T-helper 17 cell (primary cell): ENCODE measurements at regions not wholly inside any gene's neighbourhood (a gene's known extent, or its start where the extent isn't known, plus 50 kb on each side); places are given as distances from the start of the nearest gene placed in this dataset.

ENCODE experiments used
- ATAC-seq: fragments of 150-1000 bp; cut with Tn5 transposase; 2 replicates; pipeline ENCODE4 v1.10.0; 2021; ENCODE audit warnings: mild to moderate bottlenecking, moderate library complexity
- DNase-seq, 3 donors: peaks; one replicate each; pipeline versions ENCODE4 v3.0.0 to v3.0.0-alpha.2; 2020 to 2021
- H3K9me3 ChIP-seq: one replicate; pipeline ENCODE4 v1.7.0; 2013; ENCODE audit warnings: low read length, mild to moderate bottlenecking; ENCODE audit not compliant: control insufficient read depth, poor library complexity, severe bottlenecking
- H3K27ac Mint-ChIP-seq: one replicate; pipeline ENCODE4 v1.8.0; 2022; ENCODE audit warnings: mild to moderate bottlenecking, moderate library complexity, mixed read lengths
- H3K27me3 Mint-ChIP-seq: one replicate; pipeline ENCODE4 v1.8.0; 2022; ENCODE audit warnings: mixed read lengths
- H3K36me3 Mint-ChIP-seq: one replicate; pipeline ENCODE4 v1.8.0; 2022; ENCODE audit warnings: low read depth, mixed read lengths
- H3K4me1 Mint-ChIP-seq: one replicate; pipeline ENCODE4 v1.8.0; 2022; ENCODE audit warnings: mild to moderate bottlenecking, mixed read lengths
- H3K4me3 Mint-ChIP-seq: one replicate; pipeline ENCODE4 v1.8.0; 2022; ENCODE audit warnings: mild to moderate bottlenecking, moderate library complexity, mixed read lengths

DNA sequence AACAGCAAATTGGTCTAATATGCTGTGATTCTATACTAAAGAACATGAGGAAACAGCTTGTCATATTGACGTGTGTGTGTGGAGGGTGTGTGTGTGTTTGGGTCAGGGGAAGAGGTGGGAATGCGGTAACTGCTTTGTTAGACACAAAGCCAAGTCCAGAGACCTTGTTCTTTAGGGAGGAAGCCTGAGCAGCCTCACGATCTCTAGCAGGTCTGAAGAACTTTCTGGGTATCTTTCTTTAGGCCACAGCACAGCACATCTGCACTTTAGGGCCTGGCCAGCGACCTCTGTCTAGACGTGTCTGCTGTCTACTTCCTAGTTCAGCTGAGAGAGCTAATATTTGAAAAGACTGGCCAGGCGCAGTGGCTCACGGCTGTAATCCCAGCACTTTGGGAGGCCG is 220.0 kb upstream of the TPRG1 start:
- DNase-seq (no peak), ATAC-seq (no peak)
- Mint-ChIP-seq H3K4me1 (peaks cover 6% of the 10 kb centered on the region), H3K27me3 (peaks cover 27% of the 10 kb centered on the region), H3K27ac (peak overlapping the region; percentile 11), H3K4me3 (no peak overlapping the region), H3K36me3 (peaks cover 6% of the 10 kb centered on the region)
- no peaks in the 10 kb centered on the region for H3K9me3 ChIP-seq

DNA sequence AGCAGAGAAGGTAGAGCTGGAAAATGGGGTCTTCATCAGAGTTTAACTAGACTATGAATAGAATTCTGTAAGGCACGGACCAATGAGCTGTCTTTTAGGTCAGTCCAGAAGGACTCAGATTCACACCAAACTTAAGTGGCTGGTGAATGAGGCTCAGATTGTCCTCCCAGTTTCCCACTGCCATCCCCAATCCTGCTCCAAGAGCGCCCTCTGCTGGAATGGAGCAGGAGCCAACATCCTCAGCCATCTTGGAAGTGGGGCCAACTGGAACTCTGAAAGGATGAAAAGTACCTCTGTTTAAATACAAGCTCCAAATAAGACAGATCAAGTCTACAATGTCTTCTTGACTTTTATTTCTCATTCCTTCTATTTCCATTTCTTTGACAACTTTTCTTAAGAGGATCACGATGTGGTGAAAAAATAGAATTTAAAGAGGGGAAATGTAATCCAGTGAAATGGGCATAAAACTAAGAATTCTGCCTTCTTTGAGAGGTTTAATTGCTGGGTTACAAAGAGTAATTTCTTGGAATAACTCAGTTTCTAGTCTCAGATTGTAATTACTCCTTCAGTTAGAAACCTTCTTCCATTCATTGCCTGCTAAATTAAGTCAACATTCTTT is 217.1 kb upstream of the TPRG1 start:
- ATAC-seq (peak; percentile 89), DNase-seq (peak; percentile 35 to 76 (median 35))
- H3K27ac Mint-ChIP-seq = no peak overlapping the region
- H3K27me3 Mint-ChIP-seq = peaks cover 14% of the 10 kb centered on the region
- H3K36me3 Mint-ChIP-seq = no peaks in the 10 kb centered on the region
- H3K9me3 ChIP-seq = no peaks in the 10 kb centered on the region
- no peak overlapping the region for H3K4me3 Mint-ChIP-seq
- no peaks in the 10 kb centered on the region for H3K4me1 Mint-ChIP-seq

DNA sequence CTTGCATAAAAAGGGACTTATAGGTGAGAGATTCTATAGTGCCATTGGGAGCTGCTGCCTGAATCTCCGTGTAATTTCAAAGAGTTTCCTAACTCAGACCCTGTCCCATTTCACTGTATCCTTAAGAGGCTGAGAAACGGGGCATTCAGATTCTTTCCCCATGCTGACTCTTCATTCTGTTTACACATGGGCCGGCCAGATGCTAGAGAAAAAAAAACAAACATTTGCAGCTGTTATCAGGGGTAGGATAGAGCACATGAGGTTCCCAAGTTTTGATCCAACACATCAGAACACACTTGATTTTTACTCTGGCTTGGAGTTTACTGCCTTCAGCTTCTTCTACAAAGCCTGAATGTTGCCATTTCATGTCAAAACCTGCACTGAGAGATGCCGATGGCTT is 215.9 kb upstream of the TPRG1 start:
- Mint-ChIP-seq H3K4me1 (no peaks in the 10 kb centered on the region), H3K27me3 (peaks cover 8% of the 10 kb centered on the region), H3K4me3 (no peak overlapping the region), H3K27ac (no peak overlapping the region), H3K36me3 (no peaks in the 10 kb centered on the region)
- no peaks in the 10 kb centered on the region for H3K9me3 ChIP-seq
- DNase-seq (no peak), ATAC-seq (no peak)

DNA sequence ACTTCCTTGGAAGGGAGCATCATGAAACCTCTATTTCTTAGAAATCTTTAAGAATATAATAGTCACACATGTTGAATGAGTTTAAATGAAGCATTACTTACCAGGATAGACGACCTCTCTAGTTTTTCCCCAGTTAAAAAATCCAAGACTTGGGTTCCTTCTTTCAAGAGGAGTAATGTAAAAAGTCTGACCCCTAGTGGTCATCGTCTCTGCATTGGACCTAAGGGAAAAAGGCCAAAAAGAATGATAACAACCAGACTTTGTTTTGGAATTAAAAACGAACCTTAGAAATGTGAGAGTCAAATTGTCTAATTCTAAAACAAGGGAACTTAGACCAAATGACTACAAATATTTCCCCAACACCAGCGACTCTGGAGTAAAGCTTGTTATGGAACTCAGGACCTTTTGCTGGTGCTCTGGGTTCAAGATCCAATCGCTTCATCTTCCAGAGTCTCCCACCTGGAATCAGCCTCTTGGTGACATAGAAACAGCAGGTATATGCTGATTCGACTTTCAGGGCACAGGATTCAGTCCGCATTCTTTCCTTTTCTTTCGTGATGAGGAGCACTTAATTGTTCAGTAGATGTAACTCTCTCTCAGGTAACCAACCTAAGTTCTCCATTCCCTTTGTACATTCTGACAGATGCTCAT is 214.8 kb upstream of the TPRG1 start:
- ATAC-seq (no peak), DNase-seq (no peak)
- no peaks in the 10 kb centered on the region for H3K9me3 ChIP-seq
- H3K4me3 Mint-ChIP-seq = no peak overlapping the region
- H3K4me1 Mint-ChIP-seq = peaks cover 3% of the 10 kb centered on the region
- H3K36me3 Mint-ChIP-seq = no peaks in the 10 kb centered on the region
- peaks cover 4% of the 10 kb centered on the region for H3K27me3 Mint-ChIP-seq
- H3K27ac Mint-ChIP-seq = no peak overlapping the region

DNA sequence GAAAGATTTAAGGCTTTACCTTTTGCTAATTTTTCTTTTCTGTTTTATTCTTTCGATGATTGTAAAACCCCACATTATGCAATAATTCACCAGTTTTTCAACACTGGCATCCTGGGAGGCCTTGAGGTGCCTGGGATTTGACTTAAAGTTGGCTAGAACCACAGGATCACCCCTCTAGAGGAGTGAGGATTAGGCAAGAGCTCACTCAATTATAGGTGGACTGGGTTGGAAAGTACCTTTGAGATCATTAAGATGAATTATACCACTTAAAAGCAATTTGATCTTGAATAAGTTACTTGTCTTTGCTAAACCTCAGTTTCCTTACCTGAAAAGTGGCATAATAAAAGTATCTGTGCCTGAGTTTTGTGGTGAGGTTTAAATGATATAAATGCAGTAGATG is 212.8 kb upstream of the TPRG1 start:
- peak; percentile 49 for ATAC-seq
- no peak for DNase-seq
- no peak overlapping the region for H3K27ac Mint-ChIP-seq
- H3K9me3 ChIP-seq = no peaks in the 10 kb centered on the region
- peaks cover 8% of the 10 kb centered on the region for H3K27me3 Mint-ChIP-seq
- H3K36me3 Mint-ChIP-seq = no peaks in the 10 kb centered on the region
- no peak overlapping the region for H3K4me3 Mint-ChIP-seq
- peaks cover 4% of the 10 kb centered on the region for H3K4me1 Mint-ChIP-seq

DNA sequence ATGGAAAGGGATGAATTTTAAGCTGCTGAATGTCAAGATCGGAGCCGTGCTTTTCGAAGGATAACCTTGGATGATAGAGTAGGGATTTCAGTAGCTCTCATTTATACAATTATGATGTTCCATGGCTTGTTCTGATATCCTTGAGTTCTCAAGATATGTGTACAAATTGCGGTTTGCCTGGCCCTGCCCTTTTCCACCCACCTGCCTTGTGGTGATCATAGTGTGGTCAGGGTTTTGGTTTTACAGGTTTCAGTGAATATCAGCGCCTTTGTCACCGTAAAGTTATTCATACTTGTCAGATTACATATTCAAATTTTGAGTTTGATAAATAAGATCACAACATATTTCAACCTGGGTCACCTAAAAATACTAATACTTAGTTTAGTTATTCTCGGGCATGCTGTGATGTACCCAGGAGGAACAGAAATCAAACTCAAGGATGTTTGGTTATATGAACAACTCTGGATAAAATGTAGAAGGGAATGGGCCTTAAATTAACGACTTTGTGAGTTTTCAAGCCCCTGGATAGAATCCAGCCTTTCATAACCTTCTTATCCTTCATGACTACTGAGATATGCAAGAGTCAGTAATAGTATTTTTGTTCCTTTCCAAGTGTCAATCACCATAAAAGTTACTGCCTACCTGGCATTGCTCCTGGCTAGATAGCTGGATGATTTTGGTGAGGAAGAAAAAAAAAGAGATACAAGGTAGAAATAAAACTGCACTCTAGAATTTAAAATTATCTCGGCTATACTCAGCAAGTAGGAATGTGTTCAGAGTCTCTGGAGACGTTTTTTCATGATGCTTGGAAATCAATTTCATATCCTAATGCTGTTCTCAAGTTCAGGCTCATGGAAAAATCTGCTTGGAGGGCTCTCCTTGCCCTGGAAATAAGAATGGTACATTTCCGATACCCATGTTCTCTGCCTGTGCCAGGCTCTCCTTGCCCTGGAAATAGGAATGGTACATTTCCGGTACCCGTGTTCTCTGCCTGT is 209.2 kb upstream of the TPRG1 start:
- no peaks in the 10 kb centered on the region for H3K36me3 Mint-ChIP-seq
- peaks cover 4% of the 10 kb centered on the region for H3K4me1 Mint-ChIP-seq
- peaks cover 8% of the 10 kb centered on the region for H3K27me3 Mint-ChIP-seq
- ATAC-seq (no peak), DNase-seq (no peak)
- no peak overlapping the region for H3K4me3 Mint-ChIP-seq
- no peaks in the 10 kb centered on the region for H3K9me3 ChIP-seq
- H3K27ac Mint-ChIP-seq = peak overlapping the region; percentile 71

DNA sequence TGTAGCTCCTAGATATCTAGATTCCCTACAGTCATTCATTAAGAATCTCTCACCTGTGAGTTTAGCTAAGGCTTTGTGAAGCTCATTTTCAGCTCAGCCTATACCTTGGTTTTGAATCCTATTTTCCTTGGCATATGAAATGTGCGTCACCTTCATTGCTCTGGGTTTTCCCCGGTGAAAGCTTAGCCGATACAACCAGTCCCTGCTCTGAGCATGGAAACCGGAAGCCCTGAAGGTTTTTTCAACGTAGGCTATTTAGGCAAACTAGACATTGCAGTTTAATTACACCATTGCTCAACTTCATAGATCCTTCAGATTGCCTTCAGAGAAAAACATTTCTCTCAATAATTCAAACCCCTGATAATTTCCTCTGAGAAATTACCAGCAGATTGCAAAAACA is 206.8 kb upstream of the TPRG1 start:
- peaks cover 8% of the 10 kb centered on the region for H3K27me3 Mint-ChIP-seq
- no peak overlapping the region for H3K4me3 Mint-ChIP-seq
- no peak for ATAC-seq
- peaks cover 4% of the 10 kb centered on the region for H3K4me1 Mint-ChIP-seq
- H3K36me3 Mint-ChIP-seq = no peaks in the 10 kb centered on the region
- no peak for DNase-seq
- H3K27ac Mint-ChIP-seq = no peak overlapping the region
- H3K9me3 ChIP-seq = no peaks in the 10 kb centered on the region

DNA sequence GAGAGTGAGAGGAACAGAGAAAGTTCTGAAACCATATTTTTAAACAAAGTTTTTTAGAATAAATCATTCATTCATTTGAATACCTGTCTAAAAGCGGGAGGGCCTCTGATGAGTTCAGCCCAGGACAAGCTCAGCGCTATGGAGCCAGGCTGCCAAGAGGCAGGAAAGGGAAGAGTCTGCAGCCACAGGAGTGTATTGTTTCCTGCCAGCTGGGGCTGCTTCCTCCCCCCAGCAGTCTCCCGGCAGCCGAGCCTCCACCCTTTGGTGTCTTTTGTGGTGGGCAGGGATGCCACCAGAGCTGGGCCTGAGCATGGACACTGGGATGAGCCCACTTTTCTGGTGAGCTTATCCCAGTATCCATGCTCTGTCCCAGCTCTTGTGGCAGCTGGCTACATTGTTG is 199.5 kb upstream of the TPRG1 start:
- Mint-ChIP-seq H3K27me3 (peaks cover 6% of the 10 kb centered on the region), H3K27ac (no peak overlapping the region), H3K36me3 (no peaks in the 10 kb centered on the region), H3K4me3 (no peak overlapping the region), H3K4me1 (peaks cover 18% of the 10 kb centered on the region)
- no peak for DNase-seq
- no peaks in the 10 kb centered on the region for H3K9me3 ChIP-seq
- ATAC-seq = no peak

DNA sequence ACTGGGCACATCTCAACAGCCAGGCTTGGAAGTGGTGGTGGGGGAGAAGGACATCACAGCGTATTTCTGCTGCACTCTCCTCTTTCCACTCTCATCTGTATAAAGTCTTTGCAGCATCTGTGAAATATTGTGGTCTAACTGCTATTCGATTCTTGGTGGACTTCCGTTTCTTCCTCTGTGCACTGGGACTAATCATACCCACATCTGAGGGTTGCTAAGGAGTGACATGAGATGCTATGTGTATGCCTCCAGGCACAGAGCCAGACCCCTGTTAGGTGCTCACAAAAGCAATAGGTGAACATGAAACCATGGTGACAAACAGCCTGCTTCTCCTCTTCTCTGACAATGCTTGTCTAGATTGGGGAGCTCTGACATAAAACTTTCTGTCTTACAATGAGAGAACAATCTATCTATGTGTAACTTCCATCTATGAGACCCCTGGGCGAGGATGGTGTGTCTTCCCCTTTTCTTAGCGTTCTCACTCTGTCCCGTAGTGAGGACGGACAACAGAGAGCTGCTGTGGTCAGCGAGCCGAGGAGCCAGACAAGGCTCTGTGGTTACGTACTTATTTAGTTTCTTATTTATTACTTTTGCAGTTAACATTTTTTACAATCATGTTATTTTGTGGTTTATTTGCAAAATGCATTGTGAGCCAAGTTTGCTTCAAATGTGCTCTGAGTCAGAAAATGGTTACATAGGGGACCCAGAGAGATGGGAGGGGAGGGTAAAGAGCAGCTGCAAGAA is 196.7 kb upstream of the TPRG1 start:
- H3K4me3 Mint-ChIP-seq = no peak overlapping the region

DNA sequence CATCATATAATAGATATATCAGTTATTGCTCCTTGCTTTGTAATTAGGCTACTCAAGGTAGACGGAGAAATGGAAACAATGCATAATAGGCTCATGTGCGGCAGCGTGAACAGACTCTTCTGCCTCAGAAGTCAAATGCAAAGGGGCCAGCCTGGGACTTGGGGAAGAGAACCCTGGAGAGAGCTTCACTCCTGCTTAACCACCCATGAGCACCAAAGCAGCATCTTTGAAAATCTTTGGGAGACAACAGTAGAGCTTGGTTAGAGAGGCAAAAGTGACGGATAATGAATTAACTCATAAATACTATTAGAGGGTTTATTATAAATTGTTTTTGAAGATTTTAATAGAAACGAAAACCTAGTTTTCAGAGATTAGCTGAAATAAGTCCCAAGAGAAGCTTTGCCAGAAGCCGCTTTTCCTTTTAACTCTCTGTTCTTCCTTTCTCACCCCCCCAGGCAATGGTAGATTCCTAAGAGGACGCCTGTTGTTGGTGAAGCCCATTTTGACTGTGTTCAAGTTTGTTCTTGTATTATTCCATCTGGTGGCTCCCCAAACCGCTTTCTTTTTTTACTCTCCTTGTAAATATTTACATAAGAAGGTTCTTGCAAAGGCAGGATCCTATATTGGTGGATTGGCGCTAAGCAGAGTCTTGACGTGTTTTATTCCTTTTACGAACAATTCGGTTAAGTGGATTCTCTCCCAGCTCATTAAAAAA is 196.0 kb upstream of the TPRG1 start:
- H3K36me3 Mint-ChIP-seq = no peaks in the 10 kb centered on the region
- peaks cover 6% of the 10 kb centered on the region for H3K27me3 Mint-ChIP-seq
- peaks cover 18% of the 10 kb centered on the region for H3K4me1 Mint-ChIP-seq
- H3K27ac Mint-ChIP-seq = peak overlapping the region; percentile 53
- no peaks in the 10 kb centered on the region for H3K9me3 ChIP-seq
- H3K4me3 Mint-ChIP-seq = no peak overlapping the region
- ATAC-seq (no peak), DNase-seq (no peak)

More for the DNA sequence above, 196.7 kb upstream of the TPRG1 start:
- DNase-seq = no peak
- Mint-ChIP-seq H3K27ac (peak overlapping the region; percentile 53), H3K4me1 (peaks cover 18% of the 10 kb centered on the region), H3K27me3 (peaks cover 6% of the 10 kb centered on the region), H3K36me3 (no peaks in the 10 kb centered on the region)
- H3K9me3 ChIP-seq = no peaks in the 10 kb centered on the region
- ATAC-seq = peak; percentile 64

DNA sequence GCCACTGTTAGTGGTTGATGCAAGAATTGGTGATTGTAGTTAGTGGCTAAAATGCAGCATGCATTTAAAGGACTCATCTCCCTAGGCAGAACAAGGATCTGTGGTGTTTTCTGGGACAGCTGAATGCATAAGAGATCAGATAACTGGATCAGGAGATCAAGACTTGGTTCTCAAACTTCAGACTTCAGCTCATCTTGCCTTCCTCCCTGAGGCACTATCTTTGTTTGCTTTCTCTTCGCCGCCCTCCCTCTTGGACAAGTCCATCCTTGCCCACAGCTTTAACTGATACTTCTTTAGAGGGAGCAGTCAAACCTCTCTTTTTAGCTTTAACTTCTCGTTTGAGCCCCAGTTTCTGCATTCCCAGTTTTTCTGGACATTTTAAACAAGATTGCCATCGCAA is 195.4 kb upstream of the TPRG1 start:
- no peak for DNase-seq
- Mint-ChIP-seq H3K36me3 (no peaks in the 10 kb centered on the region), H3K4me1 (peaks cover 18% of the 10 kb centered on the region), H3K4me3 (no peak overlapping the region), H3K27me3 (peaks cover 6% of the 10 kb centered on the region), H3K27ac (no peak overlapping the region)
- ATAC-seq = no peak
- no peaks in the 10 kb centered on the region for H3K9me3 ChIP-seq

DNA sequence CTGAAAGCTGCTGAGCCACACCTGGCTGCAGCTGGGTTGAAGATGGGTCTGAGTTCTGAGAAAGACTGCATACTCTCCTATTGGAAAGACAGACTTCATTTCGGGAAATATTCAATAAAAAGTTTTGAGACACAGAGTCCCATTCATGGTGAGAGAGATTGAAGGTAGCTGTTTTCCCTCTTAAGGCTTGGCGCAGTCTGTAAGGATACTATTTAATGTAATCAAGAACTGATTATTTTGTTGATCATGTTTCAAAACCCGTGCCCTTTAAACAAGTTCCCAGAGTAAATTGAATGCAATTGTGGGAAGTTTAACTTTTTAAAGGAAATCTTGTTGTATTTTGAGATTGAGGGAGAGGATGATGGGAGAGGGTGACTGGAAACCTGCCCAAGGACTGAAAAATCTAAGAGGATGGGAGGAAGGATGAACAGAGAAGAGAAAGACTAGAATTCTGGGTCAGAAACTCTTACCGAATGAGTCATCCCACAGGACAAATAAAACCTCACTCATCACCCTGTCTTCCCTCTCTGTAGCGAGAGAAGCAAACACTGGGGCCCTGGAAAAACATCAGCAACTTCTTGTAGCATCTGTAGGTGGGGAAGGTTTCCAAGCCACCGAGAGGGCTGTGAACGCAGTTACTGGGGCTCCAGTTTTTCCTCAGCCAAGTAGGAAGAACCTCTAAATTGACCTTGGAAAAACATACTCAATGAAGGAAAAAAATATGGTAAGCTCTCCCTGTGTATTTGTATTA is 193.2 kb upstream of the TPRG1 start:
- Mint-ChIP-seq H3K4me1 (peaks cover 13% of the 10 kb centered on the region), H3K27me3 (peaks cover 6% of the 10 kb centered on the region), H3K27ac (no peak overlapping the region), H3K4me3 (no peak overlapping the region), H3K36me3 (no peaks in the 10 kb centered on the region)
- H3K9me3 ChIP-seq = no peaks in the 10 kb centered on the region
- ATAC-seq (no peak), DNase-seq (no peak)
